Suprapubic skin (tissue), 4 donors: ENCODE measurements at regions not wholly inside any gene's neighbourhood (a gene's known extent, or its start where the extent isn't known, plus 50 kb on each side); places are given as distances from the start of the nearest gene placed in this dataset.

Experiments
- DNase-seq, 2 donors: peaks; one replicate each; pipeline ENCODE4 v3.0.0-alpha.2; 2019; ENCODE audit warnings: low spot score in 2 of 2
- H3K27ac ChIP-seq: fragments of 200-600 bp; sonication (generic); one replicate; pipeline ENCODE4 v1.5.1; 2019
- H3K27me3 ChIP-seq: fragments of 200-600 bp; sonication (generic); one replicate; pipeline ENCODE4 v1.5.1; 2019
- H3K36me3 ChIP-seq: fragments of 200-600 bp; sonication (generic); one replicate; pipeline ENCODE4 v1.5.1; 2019
- H3K4me1 ChIP-seq: fragments of 200-600 bp; sonication (generic); one replicate; pipeline ENCODE4 v1.5.1; 2019
- H3K4me3 ChIP-seq: fragments of 200-600 bp; sonication (generic); one replicate; pipeline ENCODE4 v1.5.1; 2019; ENCODE audit warnings: mild to moderate bottlenecking
- H3K9me3 ChIP-seq: fragments of 200-600 bp; sonication (generic); one replicate; pipeline ENCODE4 v1.5.1; 2019
- CTCF ChIP-seq, 2 donors: fragments of 200-600 bp in 1 of 2; fragments of 450-650 bp in 1 of 2; sonication (generic) in 1 of 2; IDR thresholded peaks; one replicate each; pipeline ENCODE4 v1.5.1; 2016 to 2019; ENCODE audit warnings: antibody characterized with exemption in 2 of 2, mild to moderate bottlenecking in 1 of 2, moderate library complexity in 1 of 2
- EP300 ChIP-seq: sonication (generic); formaldehyde crosslinking; IDR thresholded peaks from one replicate; pipeline ENCODE4 v1.6.1; 2017; ENCODE audit warnings: antibody characterized with exemption
- POLR2A ChIP-seq, 2 donors: fragments of 450-650 bp; IDR thresholded peaks; one replicate each; pipeline ENCODE4 v1.6.1; 2017; ENCODE audit warnings: antibody characterized with exemption in 2 of 2, mild to moderate bottlenecking in 2 of 2, moderate library complexity in 2 of 2
- POLR2AphosphoS5 ChIP-seq, 3 donors: sonication (generic); formaldehyde crosslinking; IDR thresholded peaks; one replicate each; pipeline ENCODE4 v1.6.1; 2017; ENCODE audit warnings: antibody characterized with exemption in 3 of 3
- WGBS: methylation state at CpG from one replicate; pipeline ENCODE4 v1.1.5; 2018; 5-methylcytosine and 5-hydroxymethylcytosine counted together

GRCh38 chr1:106233511-106233910 lies 823.0 kb upstream of the PRMT6 start:
- 80% methylated on average over 2 of the region's 2 CpGs for WGBS
- no peak for DNase-seq
- Histone ChIP-seq H3K27ac (no peak overlapping the region), H3K9me3 (no peaks in the 10 kb centered on the region), H3K27me3 (no peaks in the 10 kb centered on the region), H3K36me3 (no peaks in the 10 kb centered on the region), H3K4me1 (no peaks in the 10 kb centered on the region), H3K4me3 (no peak overlapping the region)
- TF ChIP-seq POLR2AphosphoS5 (IDR thresholded peaks at IDR 0.05) (no peak), POLR2A (IDR thresholded peaks at IDR 0.05) (no peak), CTCF (IDR thresholded peaks at IDR 0.05) (no peak), EP300 (no peak)

GRCh38 chr1:106249365-106249764 lies 807.1 kb upstream of the PRMT6 start:
- no peaks in the 10 kb centered on the region for H3K4me1 ChIP-seq
- H3K27ac ChIP-seq, result no peak overlapping the region
- TF ChIP-seq POLR2A (IDR thresholded peaks at IDR 0.05) (no peak), EP300 (no peak), POLR2AphosphoS5 (IDR thresholded peaks at IDR 0.05) (no peak), CTCF (IDR thresholded peaks at IDR 0.05) (no peak)
- no peaks in the 10 kb centered on the region for H3K9me3 ChIP-seq
- DNase-seq, result no peak
- H3K27me3 ChIP-seq, result no peaks in the 10 kb centered on the region
- no peaks in the 10 kb centered on the region for H3K36me3 ChIP-seq
- no peak overlapping the region for H3K4me3 ChIP-seq

- Histone ChIP-seq H3K36me3 (no peaks in the 10 kb centered on the region), H3K4me1 (no peaks in the 10 kb centered on the region), H3K4me3 (no peak overlapping the region), H3K27ac (no peak overlapping the region), H3K9me3 (no peaks in the 10 kb centered on the region), H3K27me3 (no peaks in the 10 kb centered on the region)
- no peak for DNase-seq
- no peak for TF ChIP-seq POLR2A (IDR thresholded peaks at IDR 0.05)
- TF ChIP-seq POLR2AphosphoS5 (IDR thresholded peaks at IDR 0.05), result no peak
- no peak for TF ChIP-seq CTCF (IDR thresholded peaks at IDR 0.05)
- TF ChIP-seq EP300, result no peak
- 69% methylated on average over 5 of the region's 5 CpGs for WGBS
Observed at GRCh38 chr1:106249810-106250209, 806.7 kb upstream of the PRMT6 start.

GRCh38 chr1:106254748-106255147 lies 801.7 kb upstream of the PRMT6 start:
- Histone ChIP-seq H3K27me3 (no peaks in the 10 kb centered on the region), H3K4me3 (no peak overlapping the region), H3K4me1 (no peaks in the 10 kb centered on the region), H3K27ac (no peak overlapping the region), H3K9me3 (no peaks in the 10 kb centered on the region), H3K36me3 (no peaks in the 10 kb centered on the region)
- 69% methylated on average over 1 of the region's 1 CpG for WGBS
- no peak for TF ChIP-seq POLR2A (IDR thresholded peaks at IDR 0.05)
- no peak for TF ChIP-seq EP300
- no peak for TF ChIP-seq POLR2AphosphoS5 (IDR thresholded peaks at IDR 0.05)
- TF ChIP-seq CTCF (IDR thresholded peaks at IDR 0.05), result no peak
- no peak for DNase-seq

- Histone ChIP-seq H3K4me1 (no peaks in the 10 kb centered on the region), H3K4me3 (no peak overlapping the region), H3K27ac (no peak overlapping the region), H3K9me3 (no peaks in the 10 kb centered on the region), H3K27me3 (no peaks in the 10 kb centered on the region), H3K36me3 (no peaks in the 10 kb centered on the region)
- DNase-seq, result no peak
- TF ChIP-seq EP300 (no peak), POLR2A (IDR thresholded peaks at IDR 0.05) (no peak), CTCF (IDR thresholded peaks at IDR 0.05) (no peak), POLR2AphosphoS5 (IDR thresholded peaks at IDR 0.05) (no peak)
- 66% methylated on average over 3 of the region's 3 CpGs for WGBS
Observed at GRCh38 chr1:106266786-106267185, 789.7 kb upstream of the PRMT6 start.
